ENCODE measurements at regions not wholly inside any gene's neighbourhood (a gene's known extent, or its start where the extent isn't known, plus 50 kb on each side); places are given as distances from the start of the nearest gene placed in this dataset.

DNA sequence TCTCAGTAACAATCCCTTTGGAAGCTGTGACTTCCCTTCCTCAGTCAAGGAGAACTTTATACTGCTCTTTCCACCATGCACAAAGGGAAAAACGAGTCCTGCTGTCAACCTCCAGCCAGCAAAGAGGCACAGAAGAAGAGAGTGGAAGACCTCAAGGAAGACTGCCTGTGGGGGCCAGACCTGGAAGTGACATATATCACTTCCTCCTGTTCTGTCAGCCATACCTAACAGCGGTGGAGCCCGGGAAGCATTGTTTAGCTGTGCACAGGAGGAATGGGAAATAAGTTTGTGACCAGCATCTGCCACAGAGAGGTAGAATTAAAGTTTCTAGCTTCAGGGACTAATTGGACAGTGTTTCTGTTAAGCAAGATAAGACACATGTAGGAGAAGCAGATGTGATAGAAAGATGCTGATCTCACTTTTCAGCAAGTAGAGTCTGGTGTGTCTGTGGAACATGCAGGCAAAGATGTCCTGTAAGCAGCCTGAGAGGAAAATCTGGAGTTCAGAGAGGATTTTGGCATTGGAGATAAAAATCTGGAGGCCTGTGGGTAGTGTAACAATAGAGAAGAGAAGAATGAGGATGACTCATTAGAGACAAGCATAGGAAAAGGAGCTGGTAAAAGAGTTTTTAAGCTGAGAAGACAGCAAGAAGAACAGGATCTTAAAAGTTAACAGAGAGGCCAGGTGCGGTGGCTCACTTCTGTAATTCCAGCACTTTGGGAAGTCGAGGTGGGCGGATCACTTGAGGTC lies 141.6 kb upstream of the CPSF6 start:
- no peak overlapping the region for H3K18ac ChIP-seq (ENCODE audit: low read length)
- H2BK120ac ChIP-seq (ENCODE audit: insufficient read depth, low read length, poor library complexity) = no peak overlapping the region
- H4K91ac ChIP-seq (ENCODE audit: low read depth, low read length) = no peak overlapping the region
- no CpG with 5 or more reads among the region's 6 CpGs for WGBS (ENCODE audit: extremely low coverage, insufficient coverage, insufficient read length)
- H2BK5ac ChIP-seq (ENCODE audit: low read depth, low read length, poor library complexity) = no peak overlapping the region
- no peaks in the 10 kb centered on the region for H3K79me2 ChIP-seq (ENCODE audit: control insufficient read depth, insufficient read depth, low read length, poor library complexity)
- no peaks in the 10 kb centered on the region for H3K79me1 ChIP-seq (ENCODE audit: low read length)
- H3K9me3 ChIP-seq (ENCODE audit: insufficient read depth, low read depth, low read length) = no peaks in the 10 kb centered on the region
- H3K36me3 ChIP-seq (ENCODE audit: control insufficient read depth in 1 of 2, insufficient read depth in 2 of 2, low read length in 2 of 2) = no peaks in the 10 kb centered on the region
- no peak overlapping the region for H2AK5ac ChIP-seq (ENCODE audit: low read length)
- H3K4me1 ChIP-seq (ENCODE audit: control insufficient read depth in 1 of 2, insufficient read depth in 2 of 2, low read length in 2 of 2) = peaks cover 4 to 6% of the 10 kb centered on the region in 2 experiments
- no peak overlapping the region for H2AFZ ChIP-seq (ENCODE audit: insufficient read depth, low read length, poor library complexity)
- no peak overlapping the region for H3K23ac ChIP-seq (ENCODE audit: low read length)
- peak overlapping the region; percentile 59 for H3K27ac ChIP-seq (ENCODE audit: low read depth, low read length)
- peak; percentile 61 to 92 for DNase-seq
- H4K12ac ChIP-seq (ENCODE audit: low read depth, low read length) = no peak overlapping the region
- H3K9ac ChIP-seq (ENCODE audit: low read length) = no peak overlapping the region
- H2BK12ac ChIP-seq (ENCODE audit: low read length) = no peak overlapping the region
- no peak overlapping the region for H3K4me3 ChIP-seq (ENCODE audit: low read depth, low read length)
- H4K8ac ChIP-seq (ENCODE audit: low read depth, low read length) = no peak overlapping the region
- H3K4me2 ChIP-seq (ENCODE audit: low read length) = peak overlapping the region; percentile 28
- H3K14ac ChIP-seq (ENCODE audit: low read length) = no peak overlapping the region
- no peaks in the 10 kb centered on the region for H3K27me3 ChIP-seq (ENCODE audit: insufficient read depth, low read length)
- no peak overlapping the region for H3K4ac ChIP-seq (ENCODE audit: low read depth, low read length)

DNA sequence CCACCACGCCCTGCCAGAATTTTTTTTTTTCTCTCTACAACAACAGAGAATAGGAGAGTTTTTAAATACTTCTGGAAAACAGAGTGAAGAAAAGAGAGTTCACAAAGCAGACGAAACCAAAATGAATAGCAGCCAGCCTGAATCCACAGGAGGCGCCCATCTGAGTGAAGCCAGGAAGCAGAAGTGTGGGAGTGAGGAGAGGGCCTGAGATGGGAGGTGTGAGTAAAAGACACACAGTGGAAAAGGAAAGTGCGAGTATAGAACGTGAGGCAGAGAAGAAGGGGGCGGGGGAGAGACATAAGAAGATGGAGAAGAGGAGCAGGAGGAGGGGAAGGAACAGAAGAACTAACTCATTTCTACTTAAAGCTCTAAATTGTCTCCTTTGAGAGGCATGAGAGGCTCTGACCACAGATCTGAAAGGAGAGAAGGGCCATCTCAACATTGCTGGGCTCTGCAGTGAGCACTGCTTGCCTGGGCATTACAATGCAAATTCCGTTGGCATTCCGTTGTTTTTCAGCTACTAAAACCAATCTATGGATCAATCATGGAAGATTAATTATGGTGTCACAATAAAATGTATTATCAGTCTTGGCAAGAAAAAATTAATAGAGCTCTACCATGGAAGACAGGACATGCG lies 140.1 kb upstream of the CPSF6 start:
- no peaks in the 10 kb centered on the region for H3K9me3 ChIP-seq (ENCODE audit: insufficient read depth, low read depth, low read length)
- WGBS (ENCODE audit: extremely low coverage, insufficient coverage, insufficient read length) = no CpG with 5 or more reads among the region's 9 CpGs
- no peak overlapping the region for H3K4me2 ChIP-seq (ENCODE audit: low read length)
- H3K4me1 ChIP-seq (ENCODE audit: control insufficient read depth in 1 of 2, insufficient read depth in 2 of 2, low read length in 2 of 2) = peaks cover 4 to 6% of the 10 kb centered on the region in 2 experiments
- no peak overlapping the region for H2BK120ac ChIP-seq (ENCODE audit: insufficient read depth, low read length, poor library complexity)
- no peak overlapping the region for H2AK5ac ChIP-seq (ENCODE audit: low read length)
- H3K23ac ChIP-seq (ENCODE audit: low read length) = no peak overlapping the region
- H4K8ac ChIP-seq (ENCODE audit: low read depth, low read length) = no peak overlapping the region
- no peak overlapping the region for H4K91ac ChIP-seq (ENCODE audit: low read depth, low read length)
- no peak overlapping the region for H3K4me3 ChIP-seq (ENCODE audit: low read depth, low read length)
- no peak overlapping the region for H3K27ac ChIP-seq (ENCODE audit: low read depth, low read length)
- no peaks in the 10 kb centered on the region for H3K79me2 ChIP-seq (ENCODE audit: control insufficient read depth, insufficient read depth, low read length, poor library complexity)
- H2AFZ ChIP-seq (ENCODE audit: insufficient read depth, low read length, poor library complexity) = no peak overlapping the region
- no peak overlapping the region for H4K12ac ChIP-seq (ENCODE audit: low read depth, low read length)
- H2BK5ac ChIP-seq (ENCODE audit: low read depth, low read length, poor library complexity) = no peak overlapping the region
- H3K18ac ChIP-seq (ENCODE audit: low read length) = no peak overlapping the region
- no peak for DNase-seq
- H3K79me1 ChIP-seq (ENCODE audit: low read length) = no peaks in the 10 kb centered on the region
- no peaks in the 10 kb centered on the region for H3K27me3 ChIP-seq (ENCODE audit: insufficient read depth, low read length)
- no peaks in the 10 kb centered on the region for H3K36me3 ChIP-seq (ENCODE audit: control insufficient read depth in 1 of 2, insufficient read depth in 2 of 2, low read length in 2 of 2)
- H2BK12ac ChIP-seq (ENCODE audit: low read length) = no peak overlapping the region
- H3K9ac ChIP-seq (ENCODE audit: low read length) = no peak overlapping the region
- no peak overlapping the region for H3K4ac ChIP-seq (ENCODE audit: low read depth, low read length)
- H3K14ac ChIP-seq (ENCODE audit: low read length) = peak overlapping the region; percentile 8

DNA sequence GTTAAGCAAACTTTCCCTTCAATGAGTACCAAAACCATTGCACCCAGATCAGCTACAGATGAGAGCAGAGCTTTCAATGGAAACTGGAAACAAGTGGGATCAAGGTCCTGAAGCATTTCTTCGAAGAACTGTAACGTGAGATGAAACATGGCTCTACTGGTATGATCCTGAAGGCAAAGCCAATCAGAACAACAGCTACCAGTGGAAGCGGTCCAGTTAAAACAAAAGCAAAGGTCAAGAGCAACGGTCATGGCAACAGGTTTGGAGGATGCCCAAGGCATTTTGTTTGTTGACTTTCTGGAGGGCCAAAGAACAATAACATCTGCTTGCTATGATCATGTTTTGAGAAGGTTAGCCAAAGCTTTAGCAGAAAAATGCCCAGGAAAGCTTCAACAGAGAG lies 137.9 kb upstream of the CPSF6 start:
- H3K79me2 ChIP-seq (ENCODE audit: control insufficient read depth, insufficient read depth, low read length, poor library complexity) = no peaks in the 10 kb centered on the region
- no peaks in the 10 kb centered on the region for H3K27me3 ChIP-seq (ENCODE audit: insufficient read depth, low read length)
- H3K4me2 ChIP-seq (ENCODE audit: low read length) = no peak overlapping the region
- no peaks in the 10 kb centered on the region for H3K9me3 ChIP-seq (ENCODE audit: insufficient read depth, low read depth, low read length)
- WGBS (ENCODE audit: extremely low coverage, insufficient coverage, insufficient read length) = no CpG with 5 or more reads among the region's 4 CpGs
- no peak overlapping the region for H3K18ac ChIP-seq (ENCODE audit: low read length)
- no peak overlapping the region for H3K14ac ChIP-seq (ENCODE audit: low read length)
- no peak overlapping the region for H3K4me3 ChIP-seq (ENCODE audit: low read depth, low read length)
- H2BK12ac ChIP-seq (ENCODE audit: low read length) = no peak overlapping the region
- no peak overlapping the region for H3K9ac ChIP-seq (ENCODE audit: low read length)
- H4K8ac ChIP-seq (ENCODE audit: low read depth, low read length) = no peak overlapping the region
- peaks cover 8 to 10% of the 10 kb centered on the region in 2 experiments for H3K4me1 ChIP-seq (ENCODE audit: control insufficient read depth in 1 of 2, insufficient read depth in 2 of 2, low read length in 2 of 2)
- DNase-seq = no peak
- no peaks in the 10 kb centered on the region for H3K36me3 ChIP-seq (ENCODE audit: control insufficient read depth in 1 of 2, insufficient read depth in 2 of 2, low read length in 2 of 2)
- H2BK5ac ChIP-seq (ENCODE audit: low read depth, low read length, poor library complexity) = no peak overlapping the region
- H2AFZ ChIP-seq (ENCODE audit: insufficient read depth, low read length, poor library complexity) = no peak overlapping the region
- no peak overlapping the region for H3K4ac ChIP-seq (ENCODE audit: low read depth, low read length)
- H3K27ac ChIP-seq (ENCODE audit: low read depth, low read length) = no peak overlapping the region
- H2BK120ac ChIP-seq (ENCODE audit: insufficient read depth, low read length, poor library complexity) = no peak overlapping the region
- no peaks in the 10 kb centered on the region for H3K79me1 ChIP-seq (ENCODE audit: low read length)
- H2AK5ac ChIP-seq (ENCODE audit: low read length) = no peak overlapping the region
- H4K91ac ChIP-seq (ENCODE audit: low read depth, low read length) = no peak overlapping the region
- H3K23ac ChIP-seq (ENCODE audit: low read length) = no peak overlapping the region
- H4K12ac ChIP-seq (ENCODE audit: low read depth, low read length) = no peak overlapping the region

DNA sequence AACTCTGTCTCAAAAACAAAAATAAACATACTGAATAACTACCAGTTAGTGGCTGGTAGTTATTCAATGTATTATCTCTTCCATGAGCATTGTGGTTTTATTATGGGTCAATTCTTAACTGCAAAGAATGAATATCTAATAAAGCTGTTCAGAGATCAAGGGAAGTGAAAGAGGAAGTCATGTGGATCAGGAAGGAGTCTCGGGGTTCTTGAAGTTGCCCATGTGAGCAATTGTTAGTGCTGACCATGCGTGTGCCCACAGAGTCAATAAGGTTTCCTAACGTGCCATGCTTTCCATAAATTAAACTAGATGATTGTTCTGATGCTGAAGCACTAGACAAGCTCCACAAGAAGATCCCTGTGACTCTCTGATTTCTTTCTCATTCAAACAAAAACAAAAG lies 136.5 kb upstream of the CPSF6 start:
- Histone ChIP-seq H2AFZ (ENCODE audit: insufficient read depth, low read length, poor library complexity) (no peak overlapping the region), H2BK12ac (ENCODE audit: low read length) (no peak overlapping the region), H3K27me3 (ENCODE audit: insufficient read depth, low read length) (no peaks in the 10 kb centered on the region), H4K91ac (ENCODE audit: low read depth, low read length) (no peak overlapping the region), H4K8ac (ENCODE audit: low read depth, low read length) (no peak overlapping the region), H3K79me1 (ENCODE audit: low read length) (no peaks in the 10 kb centered on the region), H3K4me1 (ENCODE audit: control insufficient read depth in 1 of 2, insufficient read depth in 2 of 2, low read length in 2 of 2) (peaks cover 5 to 6% of the 10 kb centered on the region in 2 experiments), H3K36me3 (ENCODE audit: control insufficient read depth in 1 of 2, insufficient read depth in 2 of 2, low read length in 2 of 2) (no peaks in the 10 kb centered on the region), H2BK120ac (ENCODE audit: insufficient read depth, low read length, poor library complexity) (no peak overlapping the region), H2BK5ac (ENCODE audit: low read depth, low read length, poor library complexity) (no peak overlapping the region), H3K4ac (ENCODE audit: low read depth, low read length) (no peak overlapping the region), H3K27ac (ENCODE audit: low read depth, low read length) (no peak overlapping the region), H2AK5ac (ENCODE audit: low read length) (no peak overlapping the region), H3K9ac (ENCODE audit: low read length) (no peak overlapping the region), H3K79me2 (ENCODE audit: control insufficient read depth, insufficient read depth, low read length, poor library complexity) (no peaks in the 10 kb centered on the region), H3K23ac (ENCODE audit: low read length) (no peak overlapping the region), H3K18ac (ENCODE audit: low read length) (no peak overlapping the region), H4K12ac (ENCODE audit: low read depth, low read length) (no peak overlapping the region), H3K4me3 (ENCODE audit: low read depth, low read length) (no peak overlapping the region), H3K4me2 (ENCODE audit: low read length) (no peak overlapping the region), H3K14ac (ENCODE audit: low read length) (no peak overlapping the region), H3K9me3 (ENCODE audit: insufficient read depth, low read depth, low read length) (no peaks in the 10 kb centered on the region)
- DNase-seq = no peak
- WGBS (ENCODE audit: extremely low coverage, insufficient coverage, insufficient read length) = no CpG with 5 or more reads among the region's 3 CpGs

Measured in trophoblast cell (in vitro differentiated cells and primary cell).